Heart right ventricle (tissue), 16 donors: ENCODE measurements at regions not wholly inside any gene's neighbourhood (a gene's known extent, or its start where the extent isn't known, plus 50 kb on each side); places are given as distances from the start of the nearest gene placed in this dataset.

Experiments
- ATAC-seq, 8 donors: fragments of 200-7000 bp; cut with Tn5 transposase; one replicate each; pipeline ENCODE4 v1.9.1; 2020; ENCODE audit warnings: mild to moderate bottlenecking in 8 of 8, moderate library complexity in 8 of 8, moderate number of reproducible peaks in 1 of 8
- DNase-seq, 2 donors: peaks; one replicate each; pipeline ENCODE4 v3.0.0-alpha.2; 2020
- H3K27ac ChIP-seq, 10 donors: fragments of 200-600 bp; sonication (generic) in 2 of 10; one replicate each; pipeline versions ENCODE4 v1.5.0 to v1.8.0; 2020 to 2022; ENCODE audit warnings: mild to moderate bottlenecking in 3 of 10
- H3K27me3 ChIP-seq, 7 donors: fragments of 200-600 bp; one replicate each; pipeline ENCODE4 v1.8.0; 2021 to 2022; ENCODE audit warnings: mild to moderate bottlenecking in 2 of 7
- H3K36me3 ChIP-seq, 9 donors: fragments of 200-600 bp; sonication (generic) in 1 of 9; one replicate each; pipeline versions ENCODE4 v1.5.0 to v1.8.0; 2020 to 2022; ENCODE audit warnings: mild to moderate bottlenecking in 2 of 9
- H3K4me1 ChIP-seq, 9 donors: fragments of 200-600 bp; sonication (generic) in 1 of 9; one replicate each; pipeline versions ENCODE4 v1.5.0 to v1.8.0; 2020 to 2022; ENCODE audit warnings: mild to moderate bottlenecking in 4 of 9
- H3K4me3 ChIP-seq, 10 donors: fragments of 200-600 bp; sonication (generic) in 2 of 10; one replicate each; pipeline versions ENCODE4 v1.5.0 to v1.8.0; 2020 to 2022; ENCODE audit warnings: mild to moderate bottlenecking in 7 of 10, moderate library complexity in 2 of 10
- H3K9me3 ChIP-seq, 11 donors: fragments of 200-600 bp in 10 of 11; sonication (generic) in 2 of 11; one replicate each; pipeline versions ENCODE4 v1.5.0 to v1.8.0; 2013 to 2022; ENCODE audit warnings: mild to moderate bottlenecking in 2 of 11, control low read depth in 1 of 11, moderate library complexity in 1 of 11
- WGBS, 2 donors: extraction: QIAGEN DNeasy Blood & Tissue Kit; methylation state at CpG; one replicate each; pipeline ENCODE4 v1.1.7; 2013; ENCODE audit warnings: inconsistent platforms in 1 of 2; 5-methylcytosine and 5-hydroxymethylcytosine counted together
- intact Hi-C, 10 donors: fragments of 100-400 bp; cut with DNase I; formaldehyde crosslinking; loops; one replicate each; pipeline versions ENCODE4 v1.11.1 to v1.14.2; 2022
- TF ChIP-seq, protein P1 (sequence below), 9 donors: fragments of 200-600 bp; sonication (generic) in 2 of 9; IDR thresholded peaks; one replicate each; pipeline versions ENCODE4 v1.5.0 to v1.8.0; 2021 to 2022; ENCODE audit warnings: antibody characterized with exemption in 9 of 9, mild to moderate bottlenecking in 5 of 9, moderate library complexity in 1 of 9
- donor health status: Arrhythmogenic right ventricular cardiomyopathy.
- donor health status: ischemic (EF 13 %, LVEDD 7.1; RV severe dilation, severe dysfunction).
- donor health status: healthy with polysubstance abuse.
- donor health status: DM: no; HTN: yes; CAD: no.
- donor health status: DM: no; HTN: no; CAD: no.
- donor health status: ischemic (EF 25% LVEDD 6.9; RV normal size, moderate dysfunction).
- donor health status: ischemic (EF 25% LVEDD 5.7; RV mildly dilated, moderate dysfunction).
- donor health status: healthy.
- donor health status: DM: yes; HTN: yes; CAD: no.
- donor health status: Ischemic cardiomyopathy.
- donor health status: ischemic (EF 35%, LVEDD 5.7; RV mildly dilated, moderate dysfunction).
- donor health status: nonischemic (EF 11% LVEDD 7.7; RV severe dilation, severe dysfunction).
- donor health status: DM: yes; HTN: yes; CAD: no.
- donor health status: PGD.
- donor health status: ischemic (EF 29% LVEDD 5.4; RV normal size, mild dysfunction).
- donor health status: nonischemic (EF 23%, LVEDD 6.1; RV moderate dilation, normal function).

DNA sequence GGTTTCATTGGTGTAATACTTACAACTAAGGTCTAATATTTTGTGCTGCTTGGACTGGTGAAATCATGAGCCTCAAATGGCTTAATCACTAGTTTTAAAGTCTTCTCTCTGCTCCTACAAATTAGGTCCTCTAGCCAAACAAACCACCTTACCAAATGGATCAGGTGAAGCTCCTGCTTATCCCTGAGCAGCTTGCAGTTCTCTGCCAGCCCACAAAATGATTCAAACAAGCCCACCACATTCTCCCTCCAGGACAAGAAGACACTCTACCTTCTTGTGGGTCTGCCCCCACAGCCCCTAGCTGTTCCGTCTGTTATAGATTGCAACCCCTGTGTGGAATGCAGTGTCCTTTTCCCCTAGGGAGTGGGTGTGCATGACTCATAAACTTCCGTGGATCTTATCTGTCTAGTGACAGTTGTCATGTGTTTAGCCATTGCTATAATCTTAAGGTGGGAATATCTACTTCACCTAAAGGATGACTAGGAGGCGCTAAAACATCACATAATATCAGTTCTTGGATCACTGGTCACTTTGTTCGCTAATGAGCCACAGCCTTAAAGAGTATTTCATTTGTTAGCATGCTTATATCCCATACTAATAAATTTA, 940.5 kb upstream of the MANEA start:
- Histone ChIP-seq H3K36me3 (no peaks in the 10 kb centered on the region), H3K9me3 (no peaks in the 10 kb centered on the region), H3K4me3 (no peak overlapping the region), H3K27ac (no peak overlapping the region), H3K27me3 (no peaks in the 10 kb centered on the region), H3K4me1 (no peaks in the 10 kb centered on the region)
- no peak for ATAC-seq
- intact Hi-C loops: no loop called here
- WGBS, 2 donors: 22 to 23% methylated on average over 4 of the region's 4 CpGs
- DNase-seq: no peak
- TF ChIP-seq, protein P1, sequence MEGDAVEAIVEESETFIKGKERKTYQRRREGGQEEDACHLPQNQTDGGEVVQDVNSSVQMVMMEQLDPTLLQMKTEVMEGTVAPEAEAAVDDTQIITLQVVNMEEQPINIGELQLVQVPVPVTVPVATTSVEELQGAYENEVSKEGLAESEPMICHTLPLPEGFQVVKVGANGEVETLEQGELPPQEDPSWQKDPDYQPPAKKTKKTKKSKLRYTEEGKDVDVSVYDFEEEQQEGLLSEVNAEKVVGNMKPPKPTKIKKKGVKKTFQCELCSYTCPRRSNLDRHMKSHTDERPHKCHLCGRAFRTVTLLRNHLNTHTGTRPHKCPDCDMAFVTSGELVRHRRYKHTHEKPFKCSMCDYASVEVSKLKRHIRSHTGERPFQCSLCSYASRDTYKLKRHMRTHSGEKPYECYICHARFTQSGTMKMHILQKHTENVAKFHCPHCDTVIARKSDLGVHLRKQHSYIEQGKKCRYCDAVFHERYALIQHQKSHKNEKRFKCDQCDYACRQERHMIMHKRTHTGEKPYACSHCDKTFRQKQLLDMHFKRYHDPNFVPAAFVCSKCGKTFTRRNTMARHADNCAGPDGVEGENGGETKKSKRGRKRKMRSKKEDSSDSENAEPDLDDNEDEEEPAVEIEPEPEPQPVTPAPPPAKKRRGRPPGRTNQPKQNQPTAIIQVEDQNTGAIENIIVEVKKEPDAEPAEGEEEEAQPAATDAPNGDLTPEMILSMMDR (IDR thresholded peaks at IDR 0.05): no peak

DNA sequence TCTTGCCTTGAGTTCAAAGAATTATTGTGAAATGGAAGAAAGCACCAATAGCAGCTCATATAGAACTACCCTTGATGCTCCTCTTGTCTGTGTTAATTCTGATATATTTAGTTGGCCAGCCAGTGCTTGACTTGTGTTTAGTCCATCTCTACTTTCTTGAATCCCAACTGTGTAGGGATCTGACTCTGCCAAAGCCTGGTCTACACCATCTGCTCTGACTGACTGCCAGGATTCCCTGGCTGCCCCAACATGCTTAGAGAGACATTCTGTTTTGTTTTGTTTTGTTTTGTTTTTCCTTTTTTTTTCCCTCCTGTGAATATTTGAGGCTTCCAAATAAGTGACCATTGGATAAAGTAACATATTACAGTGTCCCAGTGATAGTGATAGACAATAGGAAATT, 953.7 kb upstream of the MANEA start:
- H3K27me3 ChIP-seq: no peaks in the 10 kb centered on the region
- no peak overlapping the region for H3K27ac ChIP-seq
- TF ChIP-seq, protein P1 (IDR thresholded peaks at IDR 0.05): no peak
- DNase-seq: no peak
- no peak overlapping the region for H3K4me3 ChIP-seq
- intact Hi-C loops: no loop called here
- no peak for ATAC-seq
- no peaks in the 10 kb centered on the region for H3K4me1 ChIP-seq
- H3K9me3 ChIP-seq: no peaks in the 10 kb centered on the region
- H3K36me3 ChIP-seq: no peaks in the 10 kb centered on the region

DNA sequence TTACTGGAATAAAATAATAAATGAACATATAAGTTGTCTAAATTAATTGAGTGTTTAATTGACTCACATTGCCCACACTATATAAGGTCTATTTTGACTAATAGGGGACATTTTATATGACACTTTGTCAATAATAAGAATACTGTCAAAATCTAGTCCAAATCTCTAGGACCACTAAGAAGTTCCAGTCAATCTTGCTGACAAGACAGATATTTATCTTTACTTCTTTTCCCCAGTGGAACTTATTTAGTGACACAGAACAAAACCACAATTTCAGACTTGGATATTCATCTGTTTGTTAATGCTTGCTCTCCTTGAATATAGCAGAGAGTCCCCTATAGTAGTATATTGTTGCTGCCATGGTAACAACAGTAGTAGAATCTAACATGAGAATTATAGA, 954.6 kb upstream of the MANEA start:
- Histone ChIP-seq H3K27me3 (no peaks in the 10 kb centered on the region), H3K4me3 (no peak overlapping the region), H3K4me1 (no peaks in the 10 kb centered on the region), H3K27ac (no peak overlapping the region), H3K36me3 (no peaks in the 10 kb centered on the region), H3K9me3 (no peaks in the 10 kb centered on the region)
- TF ChIP-seq, protein P1 (IDR thresholded peaks at IDR 0.05): no peak
- no peak for DNase-seq
- ATAC-seq: no peak
- intact Hi-C loops: no loop called here

DNA sequence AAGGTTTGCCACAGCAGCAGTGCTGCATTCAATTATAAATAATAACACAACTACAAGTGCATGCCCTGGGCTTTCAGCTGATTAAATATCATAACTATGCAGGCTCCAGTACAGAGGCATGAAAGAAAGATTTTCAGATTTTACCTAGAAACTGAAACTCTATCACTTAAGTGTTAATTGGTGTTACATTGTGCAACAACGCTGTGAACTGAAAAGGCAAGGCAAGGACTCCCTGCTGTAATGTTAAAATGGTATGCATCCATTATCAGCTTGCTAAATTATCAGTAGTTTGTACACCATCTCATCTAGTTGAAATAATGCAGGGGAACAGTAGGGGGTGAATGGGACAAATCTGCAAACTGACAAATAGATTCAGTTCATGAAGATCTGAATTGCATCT, 976.7 kb upstream of the MANEA start:
- WGBS, 2 donors: 36 to 44% methylated on average over 1 of the region's 1 CpG
- Histone ChIP-seq H3K9me3 (peaks cover 0 to 12% (median 0%) of the 10 kb centered on the region in 11 donors), H3K27ac (no peak overlapping the region), H3K36me3 (no peaks in the 10 kb centered on the region), H3K27me3 (no peaks in the 10 kb centered on the region), H3K4me3 (no peak overlapping the region), H3K4me1 (no peaks in the 10 kb centered on the region)
- ATAC-seq: no peak
- intact Hi-C loops: no loop called here
- TF ChIP-seq, protein P1 (IDR thresholded peaks at IDR 0.05): no peak
- DNase-seq: no peak
